ENCODE measurements at regions not wholly inside any gene's neighbourhood (a gene's known extent, or its start where the extent isn't known, plus 50 kb on each side); places are given as distances from the start of the nearest gene placed in this dataset.

GRCh38 chr4:137866671-137867070 lies 334.4 kb upstream of the PCDH18 start:
- TF ChIP-seq, protein P1, sequence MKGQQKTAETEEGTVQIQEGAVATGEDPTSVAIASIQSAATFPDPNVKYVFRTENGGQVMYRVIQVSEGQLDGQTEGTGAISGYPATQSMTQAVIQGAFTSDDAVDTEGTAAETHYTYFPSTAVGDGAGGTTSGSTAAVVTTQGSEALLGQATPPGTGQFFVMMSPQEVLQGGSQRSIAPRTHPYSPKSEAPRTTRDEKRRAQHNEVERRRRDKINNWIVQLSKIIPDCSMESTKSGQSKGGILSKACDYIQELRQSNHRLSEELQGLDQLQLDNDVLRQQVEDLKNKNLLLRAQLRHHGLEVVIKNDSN (IDR thresholded peaks at IDR 0.05; ENCODE audit: borderline replicate concordance, low read depth), result no peak
- TF ChIP-seq EZH2phosphoT487 (IDR thresholded peaks at IDR 0.05; ENCODE audit: borderline replicate concordance, low read depth) (no peak), RCOR1 (IDR thresholded peaks at IDR 0.05; ENCODE audit: low read length) (no peak), POLR2AphosphoS5 (IDR thresholded peaks at IDR 0.05; ENCODE audit: low read depth, low read length) (no peak), SIN3A (IDR thresholded peaks at IDR 0.05; ENCODE audit: borderline replicate concordance, low read depth, low read length) (no peak), CHD2 (IDR thresholded peaks at IDR 0.05; ENCODE audit: low read length, partially characterized antibody) (no peak), GABPA (IDR thresholded peaks at IDR 0.05; ENCODE audit: low read depth) (no peak), YY1 (IDR thresholded peaks at IDR 0.05; ENCODE audit: low read depth) (no peak)
- TF ChIP-seq, protein P2, sequence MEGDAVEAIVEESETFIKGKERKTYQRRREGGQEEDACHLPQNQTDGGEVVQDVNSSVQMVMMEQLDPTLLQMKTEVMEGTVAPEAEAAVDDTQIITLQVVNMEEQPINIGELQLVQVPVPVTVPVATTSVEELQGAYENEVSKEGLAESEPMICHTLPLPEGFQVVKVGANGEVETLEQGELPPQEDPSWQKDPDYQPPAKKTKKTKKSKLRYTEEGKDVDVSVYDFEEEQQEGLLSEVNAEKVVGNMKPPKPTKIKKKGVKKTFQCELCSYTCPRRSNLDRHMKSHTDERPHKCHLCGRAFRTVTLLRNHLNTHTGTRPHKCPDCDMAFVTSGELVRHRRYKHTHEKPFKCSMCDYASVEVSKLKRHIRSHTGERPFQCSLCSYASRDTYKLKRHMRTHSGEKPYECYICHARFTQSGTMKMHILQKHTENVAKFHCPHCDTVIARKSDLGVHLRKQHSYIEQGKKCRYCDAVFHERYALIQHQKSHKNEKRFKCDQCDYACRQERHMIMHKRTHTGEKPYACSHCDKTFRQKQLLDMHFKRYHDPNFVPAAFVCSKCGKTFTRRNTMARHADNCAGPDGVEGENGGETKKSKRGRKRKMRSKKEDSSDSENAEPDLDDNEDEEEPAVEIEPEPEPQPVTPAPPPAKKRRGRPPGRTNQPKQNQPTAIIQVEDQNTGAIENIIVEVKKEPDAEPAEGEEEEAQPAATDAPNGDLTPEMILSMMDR (IDR thresholded peaks at IDR 0.05), result no peak
- TF ChIP-seq, protein P3, sequence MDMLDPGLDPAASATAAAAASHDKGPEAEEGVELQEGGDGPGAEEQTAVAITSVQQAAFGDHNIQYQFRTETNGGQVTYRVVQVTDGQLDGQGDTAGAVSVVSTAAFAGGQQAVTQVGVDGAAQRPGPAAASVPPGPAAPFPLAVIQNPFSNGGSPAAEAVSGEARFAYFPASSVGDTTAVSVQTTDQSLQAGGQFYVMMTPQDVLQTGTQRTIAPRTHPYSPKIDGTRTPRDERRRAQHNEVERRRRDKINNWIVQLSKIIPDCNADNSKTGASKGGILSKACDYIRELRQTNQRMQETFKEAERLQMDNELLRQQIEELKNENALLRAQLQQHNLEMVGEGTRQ (IDR thresholded peaks at IDR 0.05; ENCODE audit: borderline replicate concordance, low read depth, low read length), result no peak
